MM.1S (cell line): ENCODE measurements at regions not wholly inside any gene's neighbourhood (a gene's known extent, or its start where the extent isn't known, plus 50 kb on each side); places are given as distances from the start of the nearest gene placed in this dataset.

ENCODE experiments used
- CTCF ChIP-seq: fragments of 300-600 bp; sonication (generic); IDR thresholded peaks from 2 replicates; pipeline ENCODE4 v1.5.1; 2016; ENCODE audit warnings: antibody characterized with exemption, low read length, mixed read lengths
- EZH2 ChIP-seq: fragments of 300-600 bp; sonication (generic); optimal IDR thresholded peaks from 2 replicates; pipeline ENCODE3; 2017; ENCODE audit warnings: low read depth, mild to moderate bottlenecking, antibody characterized with exemption, low read length, mixed read lengths
- EZH2phosphoT487 ChIP-seq: fragments of 300-600 bp; sonication (generic); IDR thresholded peaks from 2 replicates; pipeline ENCODE4 v1.6.1; 2018; ENCODE audit warnings: antibody characterized with exemption, low read length

DNA sequence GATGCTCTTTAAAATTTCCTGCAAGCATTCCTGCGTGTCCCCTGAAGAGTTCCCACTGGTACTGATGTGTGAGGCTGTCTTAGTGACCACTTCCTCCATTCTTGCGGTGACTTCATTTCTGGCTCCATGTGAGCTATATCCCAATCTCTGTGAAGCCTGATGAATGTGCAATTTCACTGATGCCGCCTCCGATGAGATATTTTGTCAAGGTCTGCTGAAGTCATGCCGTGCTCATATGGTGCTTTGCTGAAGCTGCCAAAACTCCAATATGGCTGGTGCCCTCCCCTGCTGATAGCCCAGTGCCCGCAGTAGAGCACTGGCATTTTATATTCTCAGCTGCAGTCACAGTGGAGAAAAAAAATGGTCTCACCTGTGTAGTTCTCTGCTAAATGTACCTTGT, 271.5 kb downstream of the EFHB start:
- TF ChIP-seq CTCF (no peak), EZH2 (no peak), EZH2phosphoT487 (no peak)
